HepG2 (cell line): ENCODE measurements at regions not wholly inside any gene's neighbourhood (a gene's known extent, or its start where the extent isn't known, plus 50 kb on each side); places are given as distances from the start of the nearest gene placed in this dataset.

Experiments
- ATAC-seq: fragments of 200-7000 bp; cut with Tn5 transposase; 3 replicates; pipeline ENCODE4 v1.9.1; 2020; ENCODE audit warnings: mild to moderate bottlenecking, moderate library complexity
- BruUV-seq: library from RNA; stranded (reverse); fragments of 400-500 nt; replicated peaks from 2 replicates; lab custom pipeline; 2021; lab: Mats Ljungman, UMichigan
- CTCF ChIA-PET: fragments of 300-600 bp; formaldehyde crosslinking; extraction: SDS; loops from one replicate; lab custom pipeline; 2021; ENCODE audit warnings: low total read pairs, inconsistent platforms, low intra/inter-chr PET ratio; lab: Yijun Ruan, JAX
- POLR2A ChIA-PET: fragments of 350-600 bp; sonication (Branson Sonifier 250); formaldehyde crosslinking; loops from one replicate; lab custom pipeline; 2020; ENCODE audit warnings: antibody characterized with exemption, inconsistent platforms; lab: Yijun Ruan, JAX
- DNase-seq: peaks from one replicate; pipeline ENCODE4 v3.0.0-alpha.2; 2015; ENCODE audit warnings: low spot score
- FAIRE-seq: peaks from 3 replicates; lab custom pipeline; 2011; peaks lifted over from hg19 to GRCh38; lab: Jason Lieb, UNC
- H2AFZ ChIP-seq: one replicate; pipeline ENCODE4 v1.6.1; 2011; ENCODE audit warnings: low read length, inconsistent platforms
- H3K27ac ChIP-seq: fragments of 300-600 bp; 3 replicates; pipeline ENCODE4 v1.8.0; 2011; ENCODE audit warnings: mixed run types, mild to moderate bottlenecking, mixed read lengths, low read length, inconsistent platforms; ENCODE audit not compliant: insufficient read depth; ENCODE audit errors: extremely low read length
- H3K27me3 ChIP-seq, 2 experiments: fragments of 200-600 bp in 1 of 2; 2 replicates in 1 of 2; 3 replicates in 1 of 2; pipeline versions ENCODE4 v1.6.0 to v1.8.0; 2011; ENCODE audit warnings: low read length in 2 of 2, mild to moderate bottlenecking in 2 of 2, moderate library complexity in 2 of 2, inconsistent platforms in 1 of 2; ENCODE audit not compliant: insufficient read depth in 2 of 2, control insufficient read depth in 1 of 2
- H3K36me3 ChIP-seq, 2 experiments: fragments of 200-600 bp in 1 of 2; replicated peaks in 1 of 2; 2 replicates in 1 of 2; 3 replicates in 1 of 2; pipeline versions ENCODE4 v1.5.1 to v1.8.0; 2011; ENCODE audit warnings: low read length in 2 of 2, inconsistent platforms in 1 of 2; ENCODE audit not compliant: insufficient read depth in 2 of 2, control insufficient read depth in 1 of 2
- H3K4me1 ChIP-seq: 2 replicates; pipeline ENCODE4 v1.5.1; 2012; ENCODE audit warnings: low read length, inconsistent platforms; ENCODE audit not compliant: insufficient read depth
- H3K4me2 ChIP-seq: 2 replicates; pipeline ENCODE4 v1.6.0; 2011; ENCODE audit warnings: low read depth, low read length, inconsistent platforms
- H3K4me3 ChIP-seq, 3 experiments: fragments of 200-600 bp in 1 of 3; sonication (generic), shearing (Covaris generic) in 1 of 3; replicated peaks in 1 of 3; 2 replicates each; pipeline ENCODE4 v1.5.1; 2011 to 2016; ENCODE audit warnings: low read length in 3 of 3, inconsistent platforms in 2 of 3, low read depth in 2 of 3, mild to moderate bottlenecking in 2 of 3, control low read depth in 1 of 3, mixed read lengths in 1 of 3; ENCODE audit not compliant: insufficient read depth in 1 of 3
- H3K79me2 ChIP-seq: one replicate; pipeline ENCODE4 v1.6.1; 2011; ENCODE audit warnings: low read length, inconsistent platforms; ENCODE audit not compliant: insufficient read depth
- H3K9ac ChIP-seq: 2 replicates; pipeline ENCODE4 v1.6.0; 2011; ENCODE audit warnings: mild to moderate bottlenecking, low read depth, low read length, inconsistent platforms; ENCODE audit not compliant: insufficient read depth
- H3K9me3 ChIP-seq: 2 replicates; pipeline ENCODE4 v1.5.1; 2012; ENCODE audit warnings: mild to moderate bottlenecking, low read length
- H4K20me1 ChIP-seq: 2 replicates; pipeline ENCODE4 v1.6.0; 2011; ENCODE audit warnings: inconsistent platforms, mild to moderate bottlenecking, low read length, moderate library complexity; ENCODE audit not compliant: insufficient read depth
- HNF4A ChIP-seq: sonication (generic); formaldehyde crosslinking; IDR thresholded peaks from 2 replicates; pipeline ENCODE4 v1.4.0; 2020; ENCODE audit warnings: missing genetic modification reagents
- HOXA3 ChIP-seq: sonication (generic); formaldehyde crosslinking; IDR thresholded peaks from 2 replicates; pipeline ENCODE4 v1.5.0; 2020; ENCODE audit warnings: missing genetic modification reagents
- SAP130 ChIP-seq: IDR thresholded peaks from 2 replicates; pipeline ENCODE4 v1.6.1; 2016; ENCODE audit warnings: low read depth
- ZMYM3 ChIP-seq: sonication (generic); formaldehyde crosslinking; IDR thresholded peaks from 2 replicates; pipeline ENCODE4 v1.5.1; 2020; ENCODE audit warnings: mild to moderate bottlenecking, missing genetic modification reagents
- ZNF629 ChIP-seq: sonication (generic); formaldehyde crosslinking; conservative IDR thresholded peaks from 2 replicates; pipeline ENCODE4 v1.5.0; 2020; ENCODE audit warnings: missing genetic modification reagents
- ZNF644 ChIP-seq: IDR thresholded peaks from 2 replicates; pipeline ENCODE4 v1.6.1; 2016; ENCODE audit warnings: low read depth
- ZNF7 ChIP-seq: IDR thresholded peaks from 2 replicates; pipeline ENCODE4 v1.6.1; 2016; ENCODE audit warnings: missing biosample characterization, missing genetic modification reagents
- WGBS: methylation state at CpG from one replicate; pipeline ENCODE4 v1.1.6; 2017; ENCODE audit warnings: low lambda C conversion rate; 5-methylcytosine and 5-hydroxymethylcytosine counted together
- in situ Hi-C: cut with HindIII; loops from 2 replicates; pipeline ENCODE4 v1.10.0; 2017; ENCODE audit warnings: low pct_unique_long_range_greater_than_20kb; ENCODE audit not compliant: extremely low pct_ligation_motif_present
- intact Hi-C: fragments of 100-400 bp; cut with micrococcal nuclease; formaldehyde crosslinking; loops from one replicate; pipeline ENCODE4 v1.10.0; 2022; ENCODE audit not compliant: unreplicated experiment
- TF ChIP-seq, protein P1 (sequence below): sonication (generic); formaldehyde crosslinking; IDR thresholded peaks from 2 replicates; pipeline ENCODE4 v1.8.1; 2023; ENCODE audit warnings: mild to moderate bottlenecking, missing genetic modification reagents

DNA sequence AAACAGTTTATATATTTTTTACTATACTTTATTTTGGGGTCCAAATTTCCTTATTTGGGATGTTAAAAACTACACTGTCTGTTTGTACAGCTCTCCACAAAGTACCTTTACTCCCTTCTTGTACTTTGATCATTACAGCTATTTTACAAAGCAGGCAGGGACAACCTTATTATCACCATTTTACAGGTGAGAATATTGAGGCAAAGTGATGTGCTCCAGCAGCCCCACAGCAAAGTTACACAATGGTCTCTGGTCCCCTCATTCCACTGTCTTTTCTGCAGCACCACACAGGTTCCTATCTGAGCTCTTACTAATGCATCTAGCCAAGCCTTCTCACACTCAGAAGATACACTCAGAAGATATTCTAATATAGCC lies 457.3 kb downstream of the RASEF start:
- intact Hi-C loops: loop anchor here (1.0 to 10.0 kb wide), 8 partner anchors 18 to 1083 kb away; no protein-coding TSS in a partner anchor
- BruUV-seq: no TSS peak
- Histone ChIP-seq H3K4me1 (peaks cover 66% of the 10 kb centered on the region), H3K9ac (no peak overlapping the region), H4K20me1 (no peaks in the 10 kb centered on the region), H3K36me3 (no peaks in the 10 kb centered on the region), H3K27me3 (no peaks in the 10 kb centered on the region), H3K4me2 (peak overlapping the region; percentile 51; the same call in 1 of the 2 replicates), H3K9me3 (no peaks in the 10 kb centered on the region), H2AFZ (no peak overlapping the region), H3K4me3 (peak overlapping the region in 1 of 3 experiments; percentile 29; a peak in 1 of 6 replicates), H3K27ac (peak overlapping the region; percentile 80), H3K79me2 (no peaks in the 10 kb centered on the region)
- ChIA-PET POLR2A (interaction anchor here (1.4 to 1.5 kb wide), 2 partner anchors 45 to 919 kb away, joined by 3 to 4 read pairs; no protein-coding TSS in a partner anchor), CTCF (interaction anchor here (2.0 kb wide), 2 partner anchors 56 to 73 kb away, joined by 6 to 20 read pairs; no protein-coding TSS in a partner anchor)
- FAIRE-seq (no peak), DNase-seq (no peak), ATAC-seq (no peak)
- peak; percentile 97 for TF ChIP-seq ZNF629 (CRISPR knock-in tag)
- peak; percentile 31; the same call in 1 of the 2 replicates for TF ChIP-seq HNF4A
- TF ChIP-seq ZNF7: peak; percentile 90
- TF ChIP-seq HOXA3 (CRISPR knock-in tag): no peak
- peak; percentile 92 for TF ChIP-seq ZMYM3
- in situ Hi-C loops: no loop called here

DNA sequence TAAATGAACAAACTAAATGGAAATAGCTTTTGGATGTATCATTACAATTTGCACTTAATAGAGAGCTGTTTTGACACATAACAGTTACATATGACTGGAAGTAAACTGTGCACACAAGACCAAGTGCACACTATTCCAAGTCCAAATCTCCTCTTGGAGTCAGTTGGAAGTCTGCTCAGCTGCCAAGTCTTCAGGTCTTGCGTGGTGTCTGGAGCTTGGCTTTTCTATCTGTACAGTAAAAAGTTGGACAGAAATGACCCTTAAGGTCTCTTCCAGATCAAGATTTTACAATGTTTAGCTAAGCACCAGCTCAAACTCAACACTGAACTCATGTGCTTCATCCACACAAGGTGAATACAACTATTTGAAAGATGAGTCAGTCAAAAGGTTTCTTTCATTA lies 456.9 kb downstream of the RASEF start:
- WGBS: 18% methylated on average over 1 of the region's 1 CpG
- Histone ChIP-seq H4K20me1 (no peaks in the 10 kb centered on the region), H3K9me3 (no peaks in the 10 kb centered on the region), H3K4me2 (peak overlapping the region; percentile 51), H3K4me1 (peaks cover 62% of the 10 kb centered on the region), H3K4me3 (no peak overlapping the region; a peak in 1 of 6 replicates), H2AFZ (no peak overlapping the region), H3K27me3 (no peaks in the 10 kb centered on the region), H3K36me3 (no peaks in the 10 kb centered on the region), H3K79me2 (no peaks in the 10 kb centered on the region), H3K9ac (no peak overlapping the region), H3K27ac (peak overlapping the region; percentile 24)
- no peak for DNase-seq
- TF ChIP-seq, protein P1, sequence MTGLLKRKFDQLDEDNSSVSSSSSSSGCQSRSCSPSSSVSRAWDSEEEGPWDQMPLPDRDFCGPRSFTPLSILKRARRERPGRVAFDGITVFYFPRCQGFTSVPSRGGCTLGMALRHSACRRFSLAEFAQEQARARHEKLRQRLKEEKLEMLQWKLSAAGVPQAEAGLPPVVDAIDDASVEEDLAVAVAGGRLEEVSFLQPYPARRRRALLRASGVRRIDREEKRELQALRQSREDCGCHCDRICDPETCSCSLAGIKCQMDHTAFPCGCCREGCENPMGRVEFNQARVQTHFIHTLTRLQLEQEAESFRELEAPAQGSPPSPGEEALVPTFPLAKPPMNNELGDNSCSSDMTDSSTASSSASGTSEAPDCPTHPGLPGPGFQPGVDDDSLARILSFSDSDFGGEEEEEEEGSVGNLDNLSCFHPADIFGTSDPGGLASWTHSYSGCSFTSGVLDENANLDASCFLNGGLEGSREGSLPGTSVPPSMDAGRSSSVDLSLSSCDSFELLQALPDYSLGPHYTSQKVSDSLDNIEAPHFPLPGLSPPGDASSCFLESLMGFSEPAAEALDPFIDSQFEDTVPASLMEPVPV (CRISPR knock-in tag): no peak
- 0 out of 2 replicates have a peak, but pooled peaks have one; percentile 10 for TF ChIP-seq SAP130
- TF ChIP-seq ZNF644 (CRISPR knock-in tag): 0 out of 2 replicates have a peak, but pooled peaks have one; percentile 54
- no TSS peak for BruUV-seq
- intact Hi-C loops: loop anchor here (1.0 to 10.0 kb wide), 6 partner anchors 57 to 1084 kb away; no protein-coding TSS in a partner anchor
- POLR2A ChIA-PET: interaction anchor here (1.4 to 1.5 kb wide), 2 partner anchors 46 to 919 kb away, joined by 3 to 4 read pairs; no protein-coding TSS in a partner anchor
- no peak for FAIRE-seq
- CTCF ChIA-PET: interaction anchor here (2.0 kb wide), 2 partner anchors 56 to 74 kb away, joined by 6 to 20 read pairs; no protein-coding TSS in a partner anchor
- peak; percentile 12; the same call in 1 of the 3 replicates for ATAC-seq
- in situ Hi-C loops: no loop called here
